Naive B cell (primary cell): ENCODE measurements at regions not wholly inside any gene's neighbourhood (a gene's known extent, or its start where the extent isn't known, plus 50 kb on each side); places are given as distances from the start of the nearest gene placed in this dataset.
"Not testable (repeated sequence)": the region's sequence is repeated elsewhere in the genome, so short reads cannot be mapped to it uniquely, and the experiment has no call there.

Source experiments
- ATAC-seq, 2 donors: fragments of 150-1000 bp; cut with Tn5 transposase; 2 replicates each; pipeline ENCODE4 v1.10.0; 2021; ENCODE audit warnings: low read depth in 2 of 2, mild to moderate bottlenecking in 2 of 2, moderate library complexity in 2 of 2
- DNase-seq: peaks from one replicate; pipeline ENCODE4 v3.0.0; 2022
- H3K27ac Mint-ChIP-seq, 6 donors: one replicate each; pipeline ENCODE4 v1.8.0; 2020 to 2022; ENCODE audit warnings: mild to moderate bottlenecking in 6 of 6, mixed read lengths in 6 of 6, moderate library complexity in 5 of 6, inconsistent platforms in 2 of 6
- H3K27me3 Mint-ChIP-seq, 3 donors: one replicate each; pipeline ENCODE4 v1.8.0; 2021 to 2022; ENCODE audit warnings: mixed read lengths in 3 of 3, mild to moderate bottlenecking in 1 of 3
- H3K36me3 Mint-ChIP-seq, 2 donors: one replicate each; pipeline ENCODE4 v1.8.0; 2020 to 2022; ENCODE audit warnings: mixed read lengths in 2 of 2, inconsistent platforms in 1 of 2, mild to moderate bottlenecking in 1 of 2
- H3K4me1 Mint-ChIP-seq, 3 donors: one replicate each; pipeline ENCODE4 v1.8.0; 2020 to 2022; ENCODE audit warnings: mixed read lengths in 3 of 3, inconsistent platforms in 1 of 3, mild to moderate bottlenecking in 1 of 3, moderate library complexity in 1 of 3
- H3K4me3 Mint-ChIP-seq, 8 donors: one replicate each; pipeline ENCODE4 v1.8.0; 2020 to 2022; ENCODE audit warnings: mild to moderate bottlenecking in 8 of 8, mixed read lengths in 8 of 8, moderate library complexity in 8 of 8, inconsistent platforms in 2 of 8
- H3K9me3 Mint-ChIP-seq, 7 donors: one replicate each; pipeline ENCODE4 v1.8.0; 2020 to 2022; ENCODE audit warnings: mixed read lengths in 7 of 7, mild to moderate bottlenecking in 5 of 7, inconsistent platforms in 2 of 7, moderate library complexity in 1 of 7

DNA sequence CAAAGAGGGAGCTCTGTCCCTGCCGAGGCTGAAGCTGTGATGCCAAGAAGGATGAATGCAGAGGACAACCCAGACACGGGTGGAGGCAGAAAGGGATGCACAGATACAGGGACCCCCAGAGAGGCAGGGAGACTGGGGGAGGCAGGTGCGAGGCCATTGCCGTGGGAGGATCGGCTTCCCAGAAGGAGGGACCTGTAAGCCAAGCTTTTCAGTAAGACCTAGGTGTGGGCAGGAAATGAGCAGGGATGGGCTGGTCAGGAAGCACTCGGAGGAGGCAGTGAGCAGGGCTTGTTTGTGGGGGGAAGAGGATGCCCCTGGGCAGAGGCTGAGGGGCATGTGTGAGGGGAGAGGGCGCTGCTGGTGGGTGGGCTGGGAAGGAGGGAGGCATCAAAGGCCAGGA lies 67.7 kb upstream of the WNT4 start:
- H3K4me1 Mint-ChIP-seq = no peaks in the 10 kb centered on the region
- H3K27ac Mint-ChIP-seq = peak overlapping the region in 1 of 6 donors; percentile 38
- H3K4me3 Mint-ChIP-seq = no peak overlapping the region
- no peaks in the 10 kb centered on the region for H3K36me3 Mint-ChIP-seq
- peaks cover 45 to 73% (median 69%) of the 10 kb centered on the region in 3 donors for H3K27me3 Mint-ChIP-seq
- no peak for ATAC-seq
- no peak for DNase-seq
- peaks cover 0 to 2% (median 0%) of the 10 kb centered on the region in 7 donors for H3K9me3 Mint-ChIP-seq

DNA sequence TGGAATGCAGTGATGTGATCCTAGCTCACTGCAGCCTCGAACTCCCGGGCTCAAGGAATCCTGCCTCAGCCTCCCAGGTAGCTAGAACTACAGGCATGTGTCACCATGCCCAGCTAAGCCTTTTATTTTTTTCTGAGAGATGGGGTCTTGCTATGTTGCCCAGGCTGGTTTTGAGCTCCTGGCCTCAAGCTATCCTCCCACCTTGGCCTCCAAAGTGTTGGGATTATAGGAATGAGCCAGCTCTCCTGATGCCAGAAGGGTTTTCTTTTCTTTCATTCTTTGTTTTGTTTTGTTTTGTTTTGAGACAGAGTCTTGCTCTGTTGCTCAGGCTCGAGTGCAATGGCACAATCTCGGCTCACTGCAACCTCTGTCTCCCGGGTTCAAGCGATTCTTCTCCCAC lies 68.6 kb upstream of the WNT4 start:
- peaks cover 48 to 75% (median 75%) of the 10 kb centered on the region in 3 donors for H3K27me3 Mint-ChIP-seq
- H3K36me3 Mint-ChIP-seq, DNase-seq, H3K27ac Mint-ChIP-seq, H3K4me1 Mint-ChIP-seq, H3K4me3 Mint-ChIP-seq, H3K9me3 Mint-ChIP-seq, ATAC-seq: not testable (repeated sequence)

DNA sequence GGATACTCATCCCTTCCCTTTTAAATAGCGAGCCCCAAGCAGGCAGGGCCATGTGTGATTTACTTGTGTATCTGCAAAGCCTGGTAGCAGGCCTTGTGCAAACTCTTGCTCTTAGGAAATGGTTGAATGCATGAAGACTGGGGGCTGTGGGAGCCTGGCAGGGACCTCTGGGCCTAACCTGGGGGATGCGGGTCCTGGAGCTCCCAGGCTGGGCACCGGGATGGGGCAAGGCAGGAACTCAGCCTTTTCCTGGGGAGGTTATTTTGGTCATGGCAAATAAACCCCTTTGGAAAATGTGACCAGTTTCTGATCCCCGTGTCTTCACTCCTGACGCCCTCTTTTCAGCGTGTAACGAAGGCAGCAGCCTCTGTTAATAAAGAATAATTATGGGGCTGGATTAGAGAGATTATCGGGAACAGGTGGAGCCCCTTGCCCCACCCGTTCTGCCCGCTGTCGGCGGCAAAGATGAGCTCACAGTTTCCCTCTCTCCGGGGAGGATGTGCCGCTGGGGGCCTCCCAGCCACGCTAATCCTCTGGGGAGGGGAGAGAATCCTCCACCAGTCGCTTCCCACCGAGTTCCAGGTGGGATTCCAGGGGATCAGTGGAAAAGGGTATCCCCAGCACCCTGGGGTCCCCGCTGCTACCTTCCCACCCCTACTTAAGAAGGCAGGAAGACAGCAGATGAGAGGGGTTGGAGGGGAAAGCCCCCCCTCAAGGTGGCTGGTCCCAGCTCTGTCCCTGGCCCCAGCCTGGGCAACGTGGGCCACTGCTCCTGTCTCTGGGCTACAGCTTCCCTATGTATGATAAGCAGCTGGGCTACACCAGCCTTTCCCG lies 69.7 kb upstream of the WNT4 start:
- no peak overlapping the region for H3K27ac Mint-ChIP-seq
- ATAC-seq (no peak), DNase-seq (no peak)
- no peaks in the 10 kb centered on the region for H3K4me1 Mint-ChIP-seq
- H3K4me3 Mint-ChIP-seq = no peak overlapping the region
- peaks cover 42 to 66% (median 64%) of the 10 kb centered on the region in 3 donors for H3K27me3 Mint-ChIP-seq
- peaks cover 0 to 2% (median 0%) of the 10 kb centered on the region in 7 donors for H3K9me3 Mint-ChIP-seq
- no peaks in the 10 kb centered on the region for H3K36me3 Mint-ChIP-seq

DNA sequence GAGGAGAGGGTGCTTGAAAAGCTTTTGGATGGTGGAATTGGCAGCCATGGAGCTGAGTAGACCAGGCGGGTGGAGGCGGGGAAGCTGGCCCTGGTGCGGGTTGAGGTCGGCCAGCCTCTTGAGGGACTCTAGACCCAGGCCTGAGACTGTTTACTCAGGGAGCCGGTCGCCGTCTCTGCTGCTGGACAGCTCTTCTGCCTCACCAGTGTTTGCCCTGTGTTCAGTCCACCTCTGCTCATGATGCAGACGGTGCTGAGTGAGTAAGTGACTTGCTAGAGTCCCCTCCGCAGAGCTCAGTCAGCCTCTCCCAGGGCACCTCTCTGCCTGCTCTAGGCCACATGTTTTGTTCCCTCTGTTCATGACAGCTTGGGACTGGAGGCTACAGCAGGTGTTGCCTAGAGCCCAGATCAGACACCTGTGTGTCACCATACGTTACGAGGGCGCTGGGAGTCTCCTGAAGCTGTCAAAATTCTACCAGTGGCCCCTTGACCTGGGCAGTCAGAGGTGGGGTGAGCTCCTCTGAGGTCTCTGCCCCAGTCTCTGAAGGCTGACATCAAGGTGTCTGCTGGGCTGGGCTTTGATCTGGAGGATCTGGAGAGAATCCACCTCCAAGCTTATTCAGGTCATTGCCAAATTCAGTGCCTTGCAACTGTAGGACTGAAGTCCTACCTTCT lies 73.5 kb upstream of the WNT4 start:
- H3K27me3 Mint-ChIP-seq = peaks cover 43 to 57% (median 54%) of the 10 kb centered on the region in 3 donors
- DNase-seq (no peak), ATAC-seq (no peak)

DNA sequence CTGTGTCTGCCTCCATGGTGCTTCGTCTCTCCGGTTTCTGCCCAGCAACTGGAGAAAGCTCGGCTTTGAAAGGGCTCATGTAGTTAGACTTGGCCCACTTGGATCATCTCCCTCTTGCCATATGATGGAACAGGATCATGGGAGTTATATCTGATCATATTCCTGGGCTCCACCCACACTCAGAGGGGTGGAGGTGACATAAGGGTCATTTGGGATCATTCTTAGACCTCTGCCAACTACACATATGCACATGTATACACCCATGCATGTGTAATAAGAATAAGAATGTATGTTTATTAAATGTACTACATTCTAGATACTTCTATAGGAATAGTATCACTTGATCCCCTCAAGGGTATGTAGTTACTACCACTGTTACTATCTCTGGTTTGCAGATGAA lies 74.1 kb upstream of the WNT4 start:
- DNase-seq = no peak
- ATAC-seq = no peak
- H3K9me3 Mint-ChIP-seq = no peaks in the 10 kb centered on the region
- peaks cover 0 to 5% (median 0%) of the 10 kb centered on the region in 3 donors for H3K4me1 Mint-ChIP-seq
- H3K36me3 Mint-ChIP-seq = no peaks in the 10 kb centered on the region
- H3K4me3 Mint-ChIP-seq = no peak overlapping the region
- no peak overlapping the region for H3K27ac Mint-ChIP-seq
- H3K27me3 Mint-ChIP-seq = peaks cover 36 to 57% (median 51%) of the 10 kb centered on the region in 3 donors

More for the DNA sequence above, 73.5 kb upstream of the WNT4 start:
- Mint-ChIP-seq H3K9me3 (no peaks in the 10 kb centered on the region), H3K36me3 (no peaks in the 10 kb centered on the region), H3K4me1 (peaks cover 0 to 5% (median 0%) of the 10 kb centered on the region in 3 donors), H3K27ac (no peak overlapping the region), H3K4me3 (no peak overlapping the region)

DNA sequence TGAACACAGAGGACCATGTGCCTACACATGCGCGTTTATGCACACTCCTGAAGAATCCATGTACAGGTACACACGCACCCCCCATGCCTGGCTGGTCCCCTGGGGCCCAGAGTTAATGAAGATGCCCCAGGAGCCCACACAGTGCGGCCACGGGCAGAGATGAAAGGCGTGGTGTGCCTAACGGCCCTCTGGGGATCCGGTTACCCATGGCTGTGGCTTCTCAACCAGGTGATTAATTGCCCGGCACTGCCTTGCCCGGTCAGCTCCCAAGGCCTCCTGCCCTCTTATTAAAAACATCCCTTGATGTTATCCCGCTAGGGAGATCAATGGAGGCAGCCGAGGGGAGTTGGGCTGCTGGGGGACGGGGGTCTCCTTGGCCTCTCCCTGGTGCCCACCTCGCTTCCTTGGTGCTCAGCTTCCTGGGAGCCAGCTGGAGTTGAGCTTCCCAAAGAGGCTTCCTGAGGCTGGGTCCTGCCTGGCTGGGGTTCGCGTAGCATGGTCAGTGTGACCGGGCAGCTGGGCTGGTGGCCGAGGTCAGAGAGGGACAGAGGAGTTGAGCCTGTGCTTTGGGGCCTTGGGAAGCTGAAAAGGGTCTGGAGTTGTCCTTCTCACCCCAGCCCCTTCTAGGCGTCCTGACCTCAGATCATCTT lies 75.0 kb upstream of the WNT4 start:
- DNase-seq = no peak
- no peak for ATAC-seq

DNA sequence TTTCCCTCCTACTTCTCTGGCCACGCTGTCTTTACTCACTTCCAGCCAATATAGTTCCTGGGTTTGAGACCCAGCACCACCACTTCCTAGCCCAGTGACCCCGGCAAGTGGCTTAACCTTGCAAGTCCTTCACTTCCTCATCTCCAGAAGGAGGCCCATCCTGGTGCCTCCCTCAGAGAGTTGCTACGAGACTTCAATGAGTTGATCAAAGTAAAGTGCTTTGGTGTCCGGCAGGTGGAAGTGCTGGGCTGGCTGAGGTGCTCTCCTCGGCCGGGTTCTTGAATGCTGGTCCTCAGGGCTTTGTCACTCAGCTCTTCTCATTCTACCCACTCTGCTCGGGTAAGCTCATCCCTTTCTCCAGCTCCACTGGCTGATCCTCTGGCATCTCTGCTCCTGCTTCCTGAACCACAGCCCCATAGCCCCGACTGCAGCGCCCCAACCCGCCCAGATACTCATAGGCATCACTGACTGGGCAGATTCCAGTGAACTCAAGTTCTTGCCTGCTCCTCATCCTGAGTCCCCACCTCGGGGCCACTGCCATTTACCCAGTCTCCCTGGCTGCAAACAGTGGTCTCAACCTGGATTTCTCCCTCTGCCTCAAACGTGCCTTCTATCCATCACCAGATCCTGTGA lies 75.8 kb upstream of the WNT4 start:
- H3K27ac Mint-ChIP-seq = peak overlapping the region in 1 of 6 donors; percentile 37
- H3K9me3 Mint-ChIP-seq = no peaks in the 10 kb centered on the region
- peaks cover 0 to 5% (median 0%) of the 10 kb centered on the region in 3 donors for H3K4me1 Mint-ChIP-seq
- H3K36me3 Mint-ChIP-seq = no peaks in the 10 kb centered on the region
- peaks cover 28 to 51% (median 49%) of the 10 kb centered on the region in 3 donors for H3K27me3 Mint-ChIP-seq
- no peak overlapping the region for H3K4me3 Mint-ChIP-seq
- DNase-seq = no peak
- no peak for ATAC-seq

More for the DNA sequence above, 75.0 kb upstream of the WNT4 start:
- Mint-ChIP-seq H3K4me3 (no peak overlapping the region), H3K4me1 (peaks cover 0 to 5% (median 0%) of the 10 kb centered on the region in 3 donors), H3K27ac (no peak overlapping the region), H3K9me3 (no peaks in the 10 kb centered on the region), H3K27me3 (peaks cover 36 to 56% (median 53%) of the 10 kb centered on the region in 3 donors), H3K36me3 (no peaks in the 10 kb centered on the region)

DNA sequence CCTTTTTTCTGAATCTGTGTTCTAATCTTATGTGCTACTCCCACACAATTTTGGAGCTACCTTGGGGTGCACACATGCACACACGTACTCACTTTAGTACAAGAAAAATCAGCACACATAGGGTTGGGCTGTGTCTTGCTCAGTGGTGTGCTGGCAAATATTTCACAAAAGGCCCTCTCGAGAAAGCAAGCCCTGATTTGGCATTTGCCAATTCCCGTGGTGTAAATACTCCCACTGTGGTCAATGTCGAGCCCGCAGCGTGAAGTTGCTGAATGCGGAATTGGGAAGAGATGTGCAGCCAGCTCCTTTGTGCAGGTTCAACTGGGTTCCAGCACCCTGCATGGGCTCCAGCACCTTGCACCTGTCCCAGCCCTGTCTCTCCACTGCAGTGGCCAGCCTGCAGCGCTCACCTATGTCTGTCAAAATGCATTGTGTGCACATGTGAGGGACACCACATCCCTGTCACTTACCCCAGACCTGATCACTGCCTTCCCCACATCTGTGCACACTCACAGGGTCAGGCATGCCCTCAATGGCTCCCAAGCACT lies 78.4 kb upstream of the WNT4 start:
- no peak overlapping the region for H3K4me3 Mint-ChIP-seq
- ATAC-seq = no peak
- peaks cover 0 to 4% (median 2%) of the 10 kb centered on the region in 7 donors for H3K9me3 Mint-ChIP-seq
- H3K27ac Mint-ChIP-seq = no peak overlapping the region
- peaks cover 33 to 62% (median 58%) of the 10 kb centered on the region in 3 donors for H3K27me3 Mint-ChIP-seq
- H3K4me1 Mint-ChIP-seq = peaks cover 0 to 5% (median 0%) of the 10 kb centered on the region in 3 donors
- H3K36me3 Mint-ChIP-seq = peaks cover 0 to 7% of the 10 kb centered on the region in 2 donors
- no peak for DNase-seq

DNA sequence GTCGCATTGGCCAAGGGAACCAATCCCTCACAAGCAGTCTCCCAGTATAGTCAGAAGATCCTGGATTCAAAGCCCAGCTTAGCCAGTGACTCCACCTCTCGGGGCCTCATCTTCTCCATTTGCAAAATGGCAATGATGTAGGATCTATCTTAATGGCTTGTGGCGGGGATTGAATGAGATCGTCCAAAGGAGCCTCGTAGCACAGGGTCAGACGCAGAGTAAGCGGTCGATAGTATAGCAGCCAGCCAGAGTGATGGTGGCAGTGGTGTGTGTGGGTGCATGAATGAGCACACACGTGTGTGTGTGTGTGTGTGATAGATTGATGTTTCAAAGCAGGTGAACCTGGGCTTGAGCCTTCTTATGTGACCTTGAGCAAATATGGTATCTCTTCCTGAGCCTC lies 79.8 kb upstream of the WNT4 start:
- Mint-ChIP-seq H3K36me3 (peaks cover 0 to 7% of the 10 kb centered on the region in 2 donors), H3K9me3 (peaks cover 0 to 4% (median 2%) of the 10 kb centered on the region in 7 donors), H3K4me3 (no peak overlapping the region), H3K27ac (peak overlapping the region in 1 of 6 donors; percentile 20), H3K27me3 (peaks cover 30 to 64% (median 62%) of the 10 kb centered on the region in 3 donors), H3K4me1 (peaks cover 0 to 5% (median 0%) of the 10 kb centered on the region in 3 donors)
- ATAC-seq = no peak
- no peak for DNase-seq

DNA sequence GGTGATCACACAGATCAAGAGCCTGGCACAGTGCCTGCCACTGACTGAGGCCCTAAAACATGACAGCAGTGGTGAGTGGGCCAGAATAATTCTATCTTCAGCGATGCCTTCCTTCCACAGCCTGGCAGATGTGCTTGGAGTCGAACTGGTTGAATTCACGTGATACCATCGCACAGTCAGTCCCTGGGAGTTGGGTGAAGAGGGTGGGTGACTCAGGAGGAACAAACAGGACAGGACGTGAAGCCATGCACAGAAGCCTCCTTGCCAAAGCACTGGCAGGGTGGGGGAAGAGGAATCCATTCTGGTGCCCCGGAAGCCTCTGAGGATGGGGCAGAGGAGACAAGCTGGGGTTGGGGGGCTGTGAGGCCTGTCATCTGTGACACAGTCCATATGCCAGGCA lies 80.3 kb upstream of the WNT4 start:
- Mint-ChIP-seq H3K27me3 (peaks cover 30 to 64% (median 62%) of the 10 kb centered on the region in 3 donors), H3K27ac (no peak overlapping the region), H3K36me3 (peaks cover 0 to 7% of the 10 kb centered on the region in 2 donors), H3K9me3 (peaks cover 0 to 4% (median 2%) of the 10 kb centered on the region in 7 donors), H3K4me3 (no peak overlapping the region), H3K4me1 (peaks cover 0 to 5% (median 0%) of the 10 kb centered on the region in 3 donors)
- DNase-seq (no peak), ATAC-seq (no peak)

DNA sequence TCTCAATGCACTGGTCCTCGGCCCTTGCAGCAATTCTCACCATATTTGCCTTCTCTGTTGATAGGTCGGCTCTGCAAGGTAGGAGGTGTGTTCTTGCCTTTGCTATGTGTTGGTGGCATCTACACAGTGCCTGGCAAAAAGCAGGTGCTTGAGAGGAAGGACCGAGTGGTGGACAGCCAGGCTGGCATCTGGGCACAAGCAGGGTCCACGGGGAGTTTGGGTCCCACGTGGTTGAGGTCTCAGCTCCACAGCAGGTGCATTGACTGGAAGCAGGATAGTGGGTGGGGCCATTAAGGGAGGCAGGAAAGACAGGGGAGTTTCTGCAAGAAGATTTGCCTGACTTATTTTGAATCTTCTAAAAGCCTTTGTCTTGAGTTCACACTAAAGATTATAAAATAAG lies 81.2 kb upstream of the WNT4 start:
- peak overlapping the region in 1 of 6 donors; percentile 91 for H3K27ac Mint-ChIP-seq
- peaks cover 25 to 55% (median 55%) of the 10 kb centered on the region in 3 donors for H3K27me3 Mint-ChIP-seq
- H3K9me3 Mint-ChIP-seq = peaks cover 0 to 4% (median 2%) of the 10 kb centered on the region in 7 donors
- DNase-seq (no peak), ATAC-seq (no peak)
- H3K4me1 Mint-ChIP-seq = peaks cover 0 to 2% (median 0%) of the 10 kb centered on the region in 3 donors
- no peak overlapping the region for H3K4me3 Mint-ChIP-seq
- peaks cover 0 to 7% of the 10 kb centered on the region in 2 donors for H3K36me3 Mint-ChIP-seq

DNA sequence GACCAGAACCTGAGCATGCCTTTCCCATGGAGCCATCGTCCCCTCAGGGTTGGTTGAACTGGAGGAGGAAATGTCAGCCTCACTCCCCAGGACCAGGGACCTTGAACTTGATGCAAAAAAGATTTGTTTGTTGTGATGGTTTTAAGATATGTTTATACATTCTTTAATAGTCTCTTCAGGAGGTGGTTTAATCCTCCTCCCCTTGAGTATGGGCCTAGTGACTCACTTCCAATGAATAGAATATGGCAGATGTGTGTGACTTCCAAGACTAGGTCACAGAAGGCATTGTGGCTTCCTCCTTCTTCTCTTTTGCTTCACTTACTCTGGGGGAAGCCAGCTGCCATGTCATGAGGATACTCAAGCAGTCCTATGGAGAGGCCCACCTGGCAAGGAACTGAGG lies 81.7 kb upstream of the WNT4 start:
- H3K27ac Mint-ChIP-seq = no peak overlapping the region
- H3K36me3 Mint-ChIP-seq = peaks cover 0 to 7% of the 10 kb centered on the region in 2 donors
- H3K9me3 Mint-ChIP-seq = peaks cover 0 to 4% (median 2%) of the 10 kb centered on the region in 7 donors
- H3K4me1 Mint-ChIP-seq = no peaks in the 10 kb centered on the region
- DNase-seq (no peak), ATAC-seq (no peak)
- peaks cover 23 to 54% (median 51%) of the 10 kb centered on the region in 3 donors for H3K27me3 Mint-ChIP-seq
- H3K4me3 Mint-ChIP-seq = no peak overlapping the region
